Right lobe of liver (tissue), 6 donors: ENCODE measurements at regions not wholly inside any gene's neighbourhood (a gene's known extent, or its start where the extent isn't known, plus 50 kb on each side); places are given as distances from the start of the nearest gene placed in this dataset.

ENCODE experiments used
- ATAC-seq, 4 donors: fragments of 200-7000 bp; cut with Tn5 transposase; one replicate each; pipeline ENCODE4 v1.9.1; 2020; ENCODE audit warnings: mild to moderate bottlenecking in 4 of 4, moderate library complexity in 4 of 4
- DNase-seq, 3 donors: peaks; one replicate each; pipeline ENCODE4 v3.0.0-alpha.2; 2020
- H3K27ac ChIP-seq, 3 donors: fragments of 200-600 bp; one replicate each; pipeline ENCODE4 v1.8.0; 2022
- H3K27me3 ChIP-seq, 2 donors: fragments of 200-600 bp; one replicate each; pipeline ENCODE4 v1.8.0; 2022
- H3K36me3 ChIP-seq, 4 donors: fragments of 200-600 bp; sonication (generic) in 1 of 4; one replicate each; pipeline versions ENCODE4 v1.5.1 to v1.8.0; 2017 to 2022; ENCODE audit warnings: control low read depth in 1 of 4
- H3K4me1 ChIP-seq, 4 donors: fragments of 200-600 bp; sonication (generic) in 1 of 4; one replicate each; pipeline versions ENCODE4 v1.5.1 to v1.8.0; 2017 to 2022; ENCODE audit warnings: control low read depth in 1 of 4
- H3K4me3 ChIP-seq, 3 donors: fragments of 200-600 bp; one replicate each; pipeline ENCODE4 v1.8.0; 2022
- H3K9me3 ChIP-seq, 4 donors: fragments of 200-600 bp; sonication (generic) in 1 of 4; one replicate each; pipeline versions ENCODE4 v1.5.1 to v1.8.0; 2017 to 2022; ENCODE audit warnings: control low read depth in 1 of 4
- POLR2A ChIP-seq: fragments of 450-650 bp; IDR thresholded peaks from one replicate; pipeline ENCODE4 v1.6.1; 2017; ENCODE audit warnings: antibody characterized with exemption, mild to moderate bottlenecking
- WGBS: methylation state at CpG from one replicate; pipeline ENCODE4 v1.1.6; 2018; ENCODE audit warnings: low coverage, low lambda C conversion rate; ENCODE audit not compliant: insufficient coverage; ENCODE audit errors: missing lambda C conversion rate; 5-methylcytosine and 5-hydroxymethylcytosine counted together
- intact Hi-C, 2 donors: fragments of 100-400 bp; cut with DNase I; formaldehyde crosslinking; loops; one replicate each; pipeline versions ENCODE4 v1.11.2 to v1.14.1; 2022
- TF ChIP-seq, protein P1 (sequence below), 4 donors: fragments of 200-600 bp in 3 of 4; fragments of 450-650 bp in 1 of 4; IDR thresholded peaks; one replicate each; pipeline versions ENCODE4 v1.5.1 to v1.8.0; 2016 to 2022; ENCODE audit warnings: antibody characterized with exemption in 4 of 4, mild to moderate bottlenecking in 2 of 4
- donor health status: DM: no; HTN: yes; CAD: no.
- donor health status: DM: no; HTN: no; CAD: no.
- donor health status: DM: no; HTN: no; CAD: no.
- donor health status: DM: no; HTN: yes; CAD: no.
- donor health status: DM: no; HTN: yes; CAD: no.

DNA sequence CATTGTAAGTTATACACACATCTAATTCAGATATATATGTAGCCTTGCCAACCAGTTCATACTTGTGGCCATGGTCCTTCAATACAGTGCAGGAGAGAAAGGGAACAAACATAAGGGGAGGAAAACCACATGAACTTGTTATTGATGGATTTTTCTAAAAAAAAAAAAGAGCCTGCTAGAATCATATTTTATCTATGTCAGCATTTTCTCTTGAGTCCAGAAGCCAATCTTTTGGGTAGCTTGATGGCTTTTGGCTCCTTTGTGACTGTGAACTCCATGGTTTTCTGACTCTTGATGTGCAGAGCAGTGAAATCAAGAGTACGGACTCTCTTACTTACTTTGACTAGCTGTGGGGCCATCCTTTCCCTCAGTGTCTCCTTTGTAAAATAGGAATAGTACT lies 197.4 kb upstream of the DPH6 start:
- Histone ChIP-seq H3K9me3 (no peaks in the 10 kb centered on the region), H3K4me3 (no peak overlapping the region), H3K4me1 (no peaks in the 10 kb centered on the region), H3K27me3 (no peaks in the 10 kb centered on the region), H3K27ac (no peak overlapping the region), H3K36me3 (no peaks in the 10 kb centered on the region)
- ATAC-seq (no peak), DNase-seq (no peak)
- intact Hi-C loops, result no loop called here
- 75% methylated on average over 1 of the region's 1 CpG for WGBS
- TF ChIP-seq POLR2A, result no peak
- TF ChIP-seq, protein P1, sequence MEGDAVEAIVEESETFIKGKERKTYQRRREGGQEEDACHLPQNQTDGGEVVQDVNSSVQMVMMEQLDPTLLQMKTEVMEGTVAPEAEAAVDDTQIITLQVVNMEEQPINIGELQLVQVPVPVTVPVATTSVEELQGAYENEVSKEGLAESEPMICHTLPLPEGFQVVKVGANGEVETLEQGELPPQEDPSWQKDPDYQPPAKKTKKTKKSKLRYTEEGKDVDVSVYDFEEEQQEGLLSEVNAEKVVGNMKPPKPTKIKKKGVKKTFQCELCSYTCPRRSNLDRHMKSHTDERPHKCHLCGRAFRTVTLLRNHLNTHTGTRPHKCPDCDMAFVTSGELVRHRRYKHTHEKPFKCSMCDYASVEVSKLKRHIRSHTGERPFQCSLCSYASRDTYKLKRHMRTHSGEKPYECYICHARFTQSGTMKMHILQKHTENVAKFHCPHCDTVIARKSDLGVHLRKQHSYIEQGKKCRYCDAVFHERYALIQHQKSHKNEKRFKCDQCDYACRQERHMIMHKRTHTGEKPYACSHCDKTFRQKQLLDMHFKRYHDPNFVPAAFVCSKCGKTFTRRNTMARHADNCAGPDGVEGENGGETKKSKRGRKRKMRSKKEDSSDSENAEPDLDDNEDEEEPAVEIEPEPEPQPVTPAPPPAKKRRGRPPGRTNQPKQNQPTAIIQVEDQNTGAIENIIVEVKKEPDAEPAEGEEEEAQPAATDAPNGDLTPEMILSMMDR (IDR thresholded peaks at IDR 0.05), result no peak

- H3K36me3 ChIP-seq, result no peaks in the 10 kb centered on the region
- no peak overlapping the region for H3K4me3 ChIP-seq
- TF ChIP-seq, protein P1 (IDR thresholded peaks at IDR 0.05), result no peak
- TF ChIP-seq POLR2A, result no peak
- H3K9me3 ChIP-seq, result no peaks in the 10 kb centered on the region
- H3K27me3 ChIP-seq, result no peaks in the 10 kb centered on the region
- intact Hi-C loops, result no loop called here
- ATAC-seq (no peak), DNase-seq (no peak)
- no peaks in the 10 kb centered on the region for H3K4me1 ChIP-seq
- no peak overlapping the region for H3K27ac ChIP-seq
These were observed 200.2 kb upstream of the DPH6 start for GRCh38 chr15:35746121-35746520.

- H3K36me3 ChIP-seq, result no peaks in the 10 kb centered on the region
- no peak overlapping the region for H3K4me3 ChIP-seq
- intact Hi-C loops, result no loop called here
- no CpG with 5 or more reads among the region's 5 CpGs for WGBS
- DNase-seq (no peak), ATAC-seq (no peak)
- H3K27me3 ChIP-seq, result no peaks in the 10 kb centered on the region
- no peaks in the 10 kb centered on the region for H3K4me1 ChIP-seq
- no peak overlapping the region for H3K27ac ChIP-seq
- TF ChIP-seq, protein P1 (IDR thresholded peaks at IDR 0.05), result no peak
- TF ChIP-seq POLR2A, result no peak
- no peaks in the 10 kb centered on the region for H3K9me3 ChIP-seq
These were observed 202.1 kb upstream of the DPH6 start for GRCh38 chr15:35748105-35748504.

- H3K27ac ChIP-seq, result no peak overlapping the region
- H3K27me3 ChIP-seq, result no peaks in the 10 kb centered on the region
- peaks cover 0 to under 1% (median 0%) of the 10 kb centered on the region in 4 donors for H3K4me1 ChIP-seq
- no peaks in the 10 kb centered on the region for H3K36me3 ChIP-seq
- intact Hi-C loops, result no loop called here
- no peaks in the 10 kb centered on the region for H3K9me3 ChIP-seq
- no peak overlapping the region for H3K4me3 ChIP-seq
- TF ChIP-seq, protein P1 (IDR thresholded peaks at IDR 0.05), result no peak
- TF ChIP-seq POLR2A, result no peak
- DNase-seq (no peak), ATAC-seq (no peak)
These were observed 204.1 kb upstream of the DPH6 start for GRCh38 chr15:35750051-35750450.

DNA sequence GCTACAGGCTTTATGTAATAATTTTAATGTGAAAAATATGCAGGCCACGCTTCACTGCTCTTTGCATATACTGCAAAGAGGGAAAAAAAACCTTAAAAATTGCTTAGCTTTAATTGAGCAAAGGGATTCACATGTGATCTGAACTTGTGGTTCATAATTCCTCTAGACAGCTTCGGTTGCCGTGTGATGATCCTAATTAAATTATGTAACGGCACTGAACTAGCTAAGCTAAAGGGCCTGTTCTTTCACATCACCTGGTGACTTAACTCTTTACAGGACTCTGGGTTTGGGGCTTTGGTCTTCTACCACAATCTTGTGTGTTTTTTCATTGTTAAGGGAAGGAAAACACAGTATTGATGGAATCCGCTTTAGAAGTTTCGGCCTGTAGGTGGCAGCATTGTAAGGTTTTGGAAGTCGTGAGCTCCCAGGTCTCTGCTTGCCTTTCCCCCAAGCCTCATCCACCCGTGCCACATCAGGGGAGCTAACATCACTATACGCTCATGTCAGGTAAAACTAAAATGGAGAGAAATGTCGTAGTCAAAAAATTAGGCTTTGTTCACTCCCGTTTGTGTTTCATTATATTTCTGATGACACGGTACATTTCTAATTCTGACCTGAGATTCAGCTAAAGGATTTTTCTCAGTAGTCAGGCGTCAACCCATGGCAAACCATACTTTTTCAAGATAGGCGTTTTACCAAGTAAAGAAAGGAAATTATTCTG lies 205.6 kb upstream of the DPH6 start:
- no peak overlapping the region for H3K27ac ChIP-seq
- TF ChIP-seq, protein P1 (IDR thresholded peaks at IDR 0.05), result peak; percentile 63 to 78 (median 72)
- TF ChIP-seq POLR2A, result no peak
- no peaks in the 10 kb centered on the region for H3K36me3 ChIP-seq
- peaks cover 0 to 13% (median 0%) of the 10 kb centered on the region in 4 donors for H3K4me1 ChIP-seq
- intact Hi-C loops, result no loop called here
- no peak overlapping the region for H3K4me3 ChIP-seq
- H3K9me3 ChIP-seq, result no peaks in the 10 kb centered on the region
- ATAC-seq, result peak; percentile 89 to 94 (median 92)
- H3K27me3 ChIP-seq, result no peaks in the 10 kb centered on the region
- WGBS, result 25% methylated on average over 14 of the region's 14 CpGs
- peak; percentile 50 to 71 (median 54) for DNase-seq
